Body of pancreas (tissue), 4 donors: ENCODE measurements at regions not wholly inside any gene's neighbourhood (a gene's known extent, or its start where the extent isn't known, plus 50 kb on each side); places are given as distances from the start of the nearest gene placed in this dataset.

Source experiments
- ATAC-seq: fragments of 150-250 bp; one replicate; pipeline ENCODE4 v1.9.1; 2016
- DNase-seq, 4 donors: peaks; one replicate each; pipeline ENCODE4 v3.0.0-alpha.2; 2019
- H3K27ac ChIP-seq, 4 donors: fragments of 200-600 bp; sonication (generic); 1 replicate in 3 of 4; 2 replicates in 1 of 4; pipeline versions ENCODE4 v1.5.1 to v1.6.1; 2016 to 2019; ENCODE audit warnings: mild to moderate bottlenecking in 1 of 4, mixed read lengths in 1 of 4, moderate library complexity in 1 of 4
- H3K27me3 ChIP-seq, 2 donors: fragments of 200-600 bp; sonication (generic); one replicate each; pipeline ENCODE4 v1.6.0; 2016; ENCODE audit warnings: mild to moderate bottlenecking in 1 of 2
- H3K36me3 ChIP-seq, 2 donors: fragments of 200-600 bp; sonication (generic); replicated peaks in 1 of 2; 2 replicates each; pipeline ENCODE4 v1.5.1; 2016; ENCODE audit warnings: low read depth in 2 of 2; ENCODE audit not compliant: insufficient read depth in 1 of 2
- H3K4me1 ChIP-seq: fragments of 200-600 bp; sonication (generic); one replicate; pipeline ENCODE4 v1.6.0; 2016
- H3K4me3 ChIP-seq, 2 donors: fragments of 200-600 bp; sonication (generic); 1 replicate in 1 of 2; 2 replicates in 1 of 2; pipeline ENCODE4 v1.5.1; 2016 to 2019
- H3K9me3 ChIP-seq, 3 donors: fragments of 200-600 bp; sonication (generic); 1 replicate in 2 of 3; 2 replicates in 1 of 3; pipeline ENCODE4 v1.5.1; 2016
- CTCF ChIP-seq, 7 experiments: fragments of 450-650 bp in 4 of 7; fragments of 200-600 bp in 3 of 7; sonication (generic) in 3 of 7; IDR thresholded peaks; one replicate each; pipeline ENCODE4 v1.5.1; 2016 to 2019; ENCODE audit warnings: antibody characterized with exemption in 7 of 7
- POLR2A ChIP-seq, 3 donors: fragments of 450-650 bp; IDR thresholded peaks; one replicate each; pipeline ENCODE4 v1.6.1; 2016; ENCODE audit warnings: antibody characterized with exemption in 3 of 3, mild to moderate bottlenecking in 2 of 3
- WGBS, 2 donors: methylation state at CpG; one replicate each; pipeline ENCODE4 v1.1.5; 2017; 5-methylcytosine and 5-hydroxymethylcytosine counted together
- intact Hi-C: fragments of 100-400 bp; cut with DNase I; formaldehyde crosslinking; loops from one replicate; pipeline ENCODE4 v1.15.1; 2023

GRCh38 chr3:13206799-13207577 lies 133.8 kb upstream of the IQSEC1 start:
- TF ChIP-seq POLR2A (IDR thresholded peaks at IDR 0.05) = no peak
- no peak for TF ChIP-seq CTCF (IDR thresholded peaks at IDR 0.05)
- no peaks in the 10 kb centered on the region for H3K27me3 ChIP-seq
- H3K4me3 ChIP-seq = no peak overlapping the region
- no peak overlapping the region for H3K27ac ChIP-seq
- H3K9me3 ChIP-seq = no peaks in the 10 kb centered on the region
- H3K4me1 ChIP-seq = no peaks in the 10 kb centered on the region
- H3K36me3 ChIP-seq = no peaks in the 10 kb centered on the region
- intact Hi-C loops = no loop called here
- 70 to 79% methylated on average over 19 to 20 of the region's 20 CpGs for WGBS, 2 donors
- ATAC-seq = no peak
- no peak for DNase-seq

GRCh38 chr3:13205567-13206143 lies 132.4 kb upstream of the IQSEC1 start:
- Histone ChIP-seq H3K27ac (no peak overlapping the region), H3K4me3 (no peak overlapping the region), H3K36me3 (no peaks in the 10 kb centered on the region), H3K9me3 (no peaks in the 10 kb centered on the region), H3K4me1 (no peaks in the 10 kb centered on the region), H3K27me3 (no peaks in the 10 kb centered on the region)
- intact Hi-C loops = no loop called here
- DNase-seq (no peak), ATAC-seq (no peak)
- 94 to 96% methylated on average over 3 of the region's 3 CpGs for WGBS, 2 donors
- TF ChIP-seq POLR2A (IDR thresholded peaks at IDR 0.05) = no peak
- TF ChIP-seq CTCF (IDR thresholded peaks at IDR 0.05) = no peak

GRCh38 chr3:13204177-13204581 lies 130.9 kb upstream of the IQSEC1 start:
- H3K9me3 ChIP-seq = no peaks in the 10 kb centered on the region
- ATAC-seq (no peak), DNase-seq (no peak)
- no peaks in the 10 kb centered on the region for H3K36me3 ChIP-seq
- WGBS, 2 donors = 38 to 54% methylated on average over 17 to 34 of the region's 34 CpGs
- intact Hi-C loops = no loop called here
- H3K4me1 ChIP-seq = no peaks in the 10 kb centered on the region
- TF ChIP-seq CTCF (IDR thresholded peaks at IDR 0.05) (no peak), POLR2A (IDR thresholded peaks at IDR 0.05) (no peak)
- no peaks in the 10 kb centered on the region for H3K27me3 ChIP-seq
- H3K4me3 ChIP-seq = no peak overlapping the region
- no peak overlapping the region for H3K27ac ChIP-seq

- H3K9me3 ChIP-seq = no peaks in the 10 kb centered on the region
- intact Hi-C loops = no loop called here
- H3K4me1 ChIP-seq = no peaks in the 10 kb centered on the region
- H3K4me3 ChIP-seq = no peak overlapping the region
- ATAC-seq = no peak
- WGBS, 2 donors = 77 to 90% methylated on average over 7 to 19 of the region's 22 CpGs
- no peaks in the 10 kb centered on the region for H3K27me3 ChIP-seq
- H3K36me3 ChIP-seq = no peaks in the 10 kb centered on the region
- TF ChIP-seq CTCF (IDR thresholded peaks at IDR 0.05) (no peak), POLR2A (IDR thresholded peaks at IDR 0.05) (no peak)
- no peak overlapping the region for H3K27ac ChIP-seq
- no peak for DNase-seq
Observed at GRCh38 chr3:13203398-13204176, 130.4 kb upstream of the IQSEC1 start.
